GM21576 (cell line): ENCODE measurements at regions not wholly inside any gene's neighbourhood (a gene's known extent, or its start where the extent isn't known, plus 50 kb on each side); places are given as distances from the start of the nearest gene placed in this dataset.

Source experiments
- ATAC-seq: cut with Tn5 transposase; IDR thresholded peaks from one replicate; pipeline ENCODE4 v1.9.1; 2021; ENCODE audit warnings: mild to moderate bottlenecking, moderate library complexity; ENCODE audit not compliant: unreplicated experiment

- no peak for ATAC-seq
Measured at GRCh38 chr1:213371847-213372619, 321.0 kb downstream of the RPS6KC1 start.

GRCh38 chr1:213374369-213374768 is 323.3 kb downstream of the RPS6KC1 start:
- peak; percentile 79 for ATAC-seq

GRCh38 chr1:213375002-213375401 is 324.0 kb downstream of the RPS6KC1 start:
- ATAC-seq, result no peak

- ATAC-seq, result no peak
Measured at GRCh38 chr1:213376862-213377372, 325.9 kb downstream of the RPS6KC1 start.

- ATAC-seq, result no peak
Measured at GRCh38 chr1:213380865-213381264, 329.8 kb downstream of the RPS6KC1 start.

- ATAC-seq, result no peak
Measured at GRCh38 chr1:213381572-213382084, 330.6 kb downstream of the RPS6KC1 start.

GRCh38 chr1:213383465-213383864 is 332.4 kb downstream of the RPS6KC1 start:
- ATAC-seq, result no peak

GRCh38 chr1:213385201-213385600 is 334.2 kb downstream of the RPS6KC1 start:
- ATAC-seq, result no peak

GRCh38 chr1:213385806-213386324 is 334.8 kb downstream of the RPS6KC1 start:
- no peak for ATAC-seq

- no peak for ATAC-seq
Measured at GRCh38 chr1:213387380-213388015, 336.5 kb downstream of the RPS6KC1 start.

GRCh38 chr1:213388199-213388598 is 337.2 kb downstream of the RPS6KC1 start:
- ATAC-seq, result no peak

GRCh38 chr1:213389061-213389581 is 338.1 kb downstream of the RPS6KC1 start:
- ATAC-seq, result no peak

- no peak for ATAC-seq
Measured at GRCh38 chr1:213391445-213391844, 340.4 kb downstream of the RPS6KC1 start.

GRCh38 chr1:213393860-213394259 is 342.8 kb downstream of the RPS6KC1 start:
- no peak for ATAC-seq

GRCh38 chr1:213394837-213395236 is 343.8 kb downstream of the RPS6KC1 start:
- ATAC-seq, result no peak

GRCh38 chr1:213397638-213398037 is 346.6 kb downstream of the RPS6KC1 start:
- no peak for ATAC-seq

GRCh38 chr1:213399695-213400094 is 348.7 kb downstream of the RPS6KC1 start:
- ATAC-seq, result no peak

GRCh38 chr1:213409208-213409631 is 358.2 kb downstream of the RPS6KC1 start:
- ATAC-seq, result no peak

- ATAC-seq, result no peak
Measured at GRCh38 chr1:213409971-213410370, 358.9 kb downstream of the RPS6KC1 start.

GRCh38 chr1:213414346-213414745 is 363.3 kb downstream of the RPS6KC1 start:
- ATAC-seq, result no peak

- no peak for ATAC-seq
Measured at GRCh38 chr1:213414911-213415310, 363.9 kb downstream of the RPS6KC1 start.
